ENCODE measurements at regions not wholly inside any gene's neighbourhood (a gene's known extent, or its start where the extent isn't known, plus 50 kb on each side); places are given as distances from the start of the nearest gene placed in this dataset.
A peak's percentile ranks its signal among the peaks of the same experiment; 100 is the strongest.
"Not testable (repeated sequence)": the region's sequence is repeated elsewhere in the genome, so short reads cannot be mapped to it uniquely, and the experiment has no call there.

- Histone ChIP-seq H3K4me3 (ENCODE audit: insufficient read depth, low read depth, low read length) (no peak overlapping the region), H3K27me3 (ENCODE audit: control insufficient read depth, insufficient read depth, low read length) (no peaks in the 10 kb centered on the region), H3K36me3 (replicated peaks; ENCODE audit: control insufficient read depth, insufficient read depth, low read length) (no peaks in the 10 kb centered on the region)
- DNase-seq, result no peak
These were observed 50.7 kb upstream of the C12orf71 start for GRCh38 chr12:27133022-27133590.

GRCh38 chr12:27140478-27140969, 58.1 kb upstream of the C12orf71 start:
- Histone ChIP-seq H3K4me3 (ENCODE audit: insufficient read depth, low read depth, low read length) (no peak overlapping the region), H3K36me3 (replicated peaks; ENCODE audit: control insufficient read depth, insufficient read depth, low read length) (no peaks in the 10 kb centered on the region), H3K27me3 (ENCODE audit: control insufficient read depth, insufficient read depth, low read length) (no peaks in the 10 kb centered on the region)
- DNase-seq, result no peak

GRCh38 chr12:27142101-27142721, 59.8 kb upstream of the C12orf71 start:
- H3K36me3 ChIP-seq (replicated peaks; ENCODE audit: control insufficient read depth, insufficient read depth, low read length), result no peaks in the 10 kb centered on the region
- H3K4me3 ChIP-seq (ENCODE audit: insufficient read depth, low read depth, low read length), result no peak overlapping the region
- DNase-seq, result peak; percentile 41

GRCh38 chr12:27143256-27144069, 61.1 kb upstream of the C12orf71 start:
- H3K36me3 ChIP-seq (replicated peaks; ENCODE audit: control insufficient read depth, insufficient read depth, low read length), result no peaks in the 10 kb centered on the region

More at GRCh38 chr12:27142101-27142721, 59.8 kb upstream of the C12orf71 start:
- H3K27me3 ChIP-seq (ENCODE audit: control insufficient read depth, insufficient read depth, low read length), result no peaks in the 10 kb centered on the region

GRCh38 chr12:27145725-27146124, 63.3 kb upstream of the C12orf71 start:
- H3K4me3 ChIP-seq (ENCODE audit: insufficient read depth, low read depth, low read length); H3K27me3 ChIP-seq (ENCODE audit: control insufficient read depth, insufficient read depth, low read length): not testable (repeated sequence)

More at GRCh38 chr12:27143256-27144069, 61.1 kb upstream of the C12orf71 start:
- no peak for DNase-seq
- Histone ChIP-seq H3K4me3 (ENCODE audit: insufficient read depth, low read depth, low read length) (no peak overlapping the region), H3K27me3 (ENCODE audit: control insufficient read depth, insufficient read depth, low read length) (no peaks in the 10 kb centered on the region)

GRCh38 chr12:27148373-27148772, 66.0 kb upstream of the C12orf71 start:
- no peaks in the 10 kb centered on the region for H3K36me3 ChIP-seq (replicated peaks; ENCODE audit: control insufficient read depth, insufficient read depth, low read length)
- H3K27me3 ChIP-seq (ENCODE audit: control insufficient read depth, insufficient read depth, low read length), result no peaks in the 10 kb centered on the region
- DNase-seq, result no peak
- H3K4me3 ChIP-seq (ENCODE audit: insufficient read depth, low read depth, low read length), result no peak overlapping the region

More at GRCh38 chr12:27145725-27146124, 63.3 kb upstream of the C12orf71 start:
- not testable (repeated sequence) for H3K36me3 ChIP-seq (replicated peaks; ENCODE audit: control insufficient read depth, insufficient read depth, low read length); DNase-seq

GRCh38 chr12:27148791-27149190, 66.4 kb upstream of the C12orf71 start:
- Histone ChIP-seq H3K36me3 (replicated peaks; ENCODE audit: control insufficient read depth, insufficient read depth, low read length) (no peaks in the 10 kb centered on the region), H3K27me3 (ENCODE audit: control insufficient read depth, insufficient read depth, low read length) (no peaks in the 10 kb centered on the region), H3K4me3 (ENCODE audit: insufficient read depth, low read depth, low read length) (no peak overlapping the region)
- no peak for DNase-seq

GRCh38 chr12:27151479-27151878, 69.1 kb upstream of the C12orf71 start:
- H3K36me3 ChIP-seq (replicated peaks; ENCODE audit: control insufficient read depth, insufficient read depth, low read length), result no peaks in the 10 kb centered on the region
- no peak for DNase-seq
- H3K27me3 ChIP-seq (ENCODE audit: control insufficient read depth, insufficient read depth, low read length), result no peaks in the 10 kb centered on the region
- H3K4me3 ChIP-seq (ENCODE audit: insufficient read depth, low read depth, low read length), result no peak overlapping the region

GRCh38 chr12:27158297-27158696, 75.9 kb upstream of the C12orf71 start:
- H3K4me3 ChIP-seq (ENCODE audit: insufficient read depth, low read depth, low read length), result no peak overlapping the region
- peak; percentile 12 for DNase-seq
- no peaks in the 10 kb centered on the region for H3K36me3 ChIP-seq (replicated peaks; ENCODE audit: control insufficient read depth, insufficient read depth, low read length)
- no peaks in the 10 kb centered on the region for H3K27me3 ChIP-seq (ENCODE audit: control insufficient read depth, insufficient read depth, low read length)

- no peak for DNase-seq
- no peak overlapping the region for H3K4me3 ChIP-seq (ENCODE audit: insufficient read depth, low read depth, low read length)
These were observed 79.3 kb upstream of the C12orf71 start for GRCh38 chr12:27161458-27162228.

GRCh38 chr12:27162229-27162537, 79.8 kb upstream of the C12orf71 start:
- no peaks in the 10 kb centered on the region for H3K27me3 ChIP-seq (ENCODE audit: control insufficient read depth, insufficient read depth, low read length)

More at GRCh38 chr12:27161458-27162228, 79.3 kb upstream of the C12orf71 start:
- no peaks in the 10 kb centered on the region for H3K36me3 ChIP-seq (replicated peaks; ENCODE audit: control insufficient read depth, insufficient read depth, low read length)
- no peaks in the 10 kb centered on the region for H3K27me3 ChIP-seq (ENCODE audit: control insufficient read depth, insufficient read depth, low read length)

GRCh38 chr12:27163048-27163715, 80.8 kb upstream of the C12orf71 start:
- H3K36me3 ChIP-seq (replicated peaks; ENCODE audit: control insufficient read depth, insufficient read depth, low read length), result no peaks in the 10 kb centered on the region
- H3K27me3 ChIP-seq (ENCODE audit: control insufficient read depth, insufficient read depth, low read length), result no peaks in the 10 kb centered on the region
- H3K4me3 ChIP-seq (ENCODE audit: insufficient read depth, low read depth, low read length), result no peak overlapping the region
- no peak for DNase-seq

More at GRCh38 chr12:27162229-27162537, 79.8 kb upstream of the C12orf71 start:
- DNase-seq, result no peak
- Histone ChIP-seq H3K36me3 (replicated peaks; ENCODE audit: control insufficient read depth, insufficient read depth, low read length) (no peaks in the 10 kb centered on the region), H3K4me3 (ENCODE audit: insufficient read depth, low read depth, low read length) (no peak overlapping the region)

- no peak overlapping the region for H3K4me3 ChIP-seq (ENCODE audit: insufficient read depth, low read depth, low read length)
- DNase-seq, result no peak
- no peaks in the 10 kb centered on the region for H3K36me3 ChIP-seq (replicated peaks; ENCODE audit: control insufficient read depth, insufficient read depth, low read length)
- H3K27me3 ChIP-seq (ENCODE audit: control insufficient read depth, insufficient read depth, low read length), result no peaks in the 10 kb centered on the region
These were observed 80.2 kb upstream of the STK38L start for GRCh38 chr12:27163894-27164293.
